ENCODE measurements at regions not wholly inside any gene's neighbourhood (a gene's known extent, or its start where the extent isn't known, plus 50 kb on each side); places are given as distances from the start of the nearest gene placed in this dataset.

DNA sequence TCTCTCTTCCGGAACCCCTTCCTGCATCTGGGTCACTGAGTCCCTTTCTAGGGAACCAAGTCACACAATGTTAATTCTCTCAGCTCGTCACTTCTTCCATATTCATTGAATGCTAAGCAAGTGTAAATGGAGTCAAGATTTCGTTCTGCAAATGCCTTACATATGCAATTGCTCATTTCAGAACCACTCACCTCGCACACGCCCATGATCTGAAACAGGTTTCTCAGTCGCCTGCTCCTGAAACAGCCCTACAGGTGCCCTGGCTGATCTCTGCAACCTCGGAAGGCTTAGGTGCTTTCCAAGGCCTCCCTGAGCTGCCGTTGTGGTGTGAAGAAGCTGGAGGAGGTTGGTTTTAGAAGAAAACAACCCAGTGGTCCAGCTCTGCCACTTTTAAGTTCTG is 100.8 kb upstream of the MSX1 start:
- peaks cover 0 to 17% (median 13%) of the 10 kb centered on the region in 4 experiments for H3K4me1 ChIP-seq (ENCODE audit: control extremely low read depth in 1 of 4, control insufficient read depth in 4 of 4, insufficient read depth in 4 of 4, low read length in 3 of 4)
- H3K36me3 ChIP-seq (ENCODE audit: control insufficient read depth in 4 of 4, insufficient read depth in 4 of 4, low read length in 3 of 4), result no peaks in the 10 kb centered on the region
- H3K27ac ChIP-seq (ENCODE audit: insufficient read depth in 1 of 2, low read depth in 1 of 2, low read length in 2 of 2, poor library complexity in 1 of 2, severe bottlenecking in 2 of 2), result no peak overlapping the region
- peaks cover 2 to 33% (median 17%) of the 10 kb centered on the region in 5 experiments for H3K27me3 ChIP-seq (replicated peaks in 2 of 5; ENCODE audit: control insufficient read depth in 4 of 5, insufficient read depth in 5 of 5, low read length in 4 of 5)
- H3K9me3 ChIP-seq (ENCODE audit: control extremely low read depth in 1 of 5, control insufficient read depth in 4 of 5, insufficient read depth in 2 of 5, low read depth in 1 of 5, low read length in 4 of 5), result no peaks in the 10 kb centered on the region
- ChIA-PET CTCF (interaction anchor here (0.6 kb wide), 1 partner anchor 85 kb away, joined by 4 read pairs; no protein-coding TSS in a partner anchor), POLR2A (no interaction called here)
- no peak overlapping the region for H3K4me3 ChIP-seq (ENCODE audit: control insufficient read depth in 1 of 7, extremely low read depth in 1 of 7, insufficient read depth in 4 of 7, low read depth in 2 of 7, low read length in 6 of 7)
- DNase-seq, result no peak
- 97% methylated on average over 3 of the region's 8 CpGs for WGBS (ENCODE audit: insufficient coverage)

DNA sequence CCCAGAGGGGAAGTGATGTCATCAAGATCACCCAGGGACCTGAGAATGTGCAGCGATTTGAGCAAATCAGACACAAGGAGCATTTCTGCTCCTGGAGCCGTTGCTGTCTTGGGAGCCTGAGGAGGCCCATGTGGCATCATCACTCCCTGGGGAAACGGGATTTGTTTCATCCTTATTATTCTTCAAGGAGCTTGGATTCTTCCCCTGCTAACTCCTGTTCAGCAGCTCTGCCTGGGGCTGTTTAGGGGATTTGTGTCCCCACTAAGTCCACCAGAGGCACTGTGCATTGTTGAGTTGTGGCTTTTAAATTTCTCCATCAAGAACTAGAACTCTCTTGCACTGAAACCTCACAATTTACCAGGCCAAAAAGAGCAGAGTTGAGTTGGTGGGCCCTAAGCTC is 104.2 kb upstream of the MSX1 start:
- DNase-seq, result no peak
- no peaks in the 10 kb centered on the region for H3K36me3 ChIP-seq (ENCODE audit: control insufficient read depth in 4 of 4, insufficient read depth in 4 of 4, low read length in 3 of 4)
- CTCF ChIA-PET, result no interaction called here
- no peak overlapping the region for H3K27ac ChIP-seq (ENCODE audit: insufficient read depth in 1 of 2, low read depth in 1 of 2, low read length in 2 of 2, poor library complexity in 1 of 2, severe bottlenecking in 2 of 2)
- H3K9me3 ChIP-seq (ENCODE audit: control extremely low read depth in 1 of 5, control insufficient read depth in 4 of 5, insufficient read depth in 2 of 5, low read depth in 1 of 5, low read length in 4 of 5), result no peaks in the 10 kb centered on the region
- no peaks in the 10 kb centered on the region for H3K4me1 ChIP-seq (ENCODE audit: control extremely low read depth in 1 of 4, control insufficient read depth in 4 of 4, insufficient read depth in 4 of 4, low read length in 3 of 4)
- POLR2A ChIA-PET, result no interaction called here
- peaks cover 2 to 60% (median 17%) of the 10 kb centered on the region in 5 experiments for H3K27me3 ChIP-seq (replicated peaks in 2 of 5; ENCODE audit: control insufficient read depth in 4 of 5, insufficient read depth in 5 of 5, low read length in 4 of 5)
- WGBS (ENCODE audit: insufficient coverage), result 100% methylated on average over 2 of the region's 3 CpGs
- H3K4me3 ChIP-seq (ENCODE audit: control insufficient read depth in 1 of 7, extremely low read depth in 1 of 7, insufficient read depth in 4 of 7, low read depth in 2 of 7, low read length in 6 of 7), result no peak overlapping the region

DNA sequence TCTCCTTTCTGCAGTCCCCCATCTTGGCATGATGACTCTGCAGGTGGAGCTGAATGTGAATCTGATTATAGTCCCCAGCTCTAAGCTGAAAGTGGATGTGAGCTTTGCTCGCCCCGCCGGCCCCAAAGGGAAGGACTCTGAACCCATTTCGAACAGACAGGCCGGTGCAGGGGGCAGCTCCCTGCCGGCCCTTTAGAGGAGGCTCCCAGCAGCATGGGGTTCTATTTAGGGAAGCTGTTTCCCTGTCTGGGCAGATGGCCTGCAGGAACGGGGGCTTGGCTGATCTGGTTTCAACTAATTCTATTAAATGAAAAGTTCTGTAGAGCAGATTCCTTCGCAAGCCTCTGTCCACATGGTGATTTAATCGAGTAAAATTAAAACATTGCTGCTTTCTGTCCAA is 104.8 kb upstream of the MSX1 start:
- no peak overlapping the region for H3K4me3 ChIP-seq (ENCODE audit: control insufficient read depth in 1 of 7, extremely low read depth in 1 of 7, insufficient read depth in 4 of 7, low read depth in 2 of 7, low read length in 6 of 7)
- POLR2A ChIA-PET, result no interaction called here

DNA sequence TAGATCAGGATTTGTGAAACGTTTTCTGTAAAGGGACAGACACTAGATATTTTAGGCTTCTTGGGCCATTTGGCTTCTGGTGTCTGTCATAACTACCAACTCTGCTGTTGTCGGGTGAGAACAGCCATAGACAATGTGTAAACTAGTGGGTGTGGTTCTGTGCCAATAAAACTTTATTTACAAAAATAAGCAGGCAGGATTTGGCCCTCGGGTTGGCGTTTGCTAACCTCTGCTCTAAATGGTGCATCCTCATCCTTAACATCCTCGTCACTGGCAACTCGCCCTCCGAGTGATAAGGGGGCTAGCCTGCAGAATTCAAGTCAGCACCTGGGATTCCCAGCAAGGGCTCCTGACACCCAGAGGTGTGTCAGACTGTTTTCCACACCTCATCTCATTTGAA is 105.8 kb upstream of the MSX1 start:
- Histone ChIP-seq H3K36me3 (ENCODE audit: control insufficient read depth in 4 of 4, insufficient read depth in 4 of 4, low read length in 3 of 4) (no peaks in the 10 kb centered on the region), H3K4me1 (ENCODE audit: control extremely low read depth in 1 of 4, control insufficient read depth in 4 of 4, insufficient read depth in 4 of 4, low read length in 3 of 4) (no peaks in the 10 kb centered on the region), H3K9me3 (ENCODE audit: control extremely low read depth in 1 of 5, control insufficient read depth in 4 of 5, insufficient read depth in 2 of 5, low read depth in 1 of 5, low read length in 4 of 5) (no peaks in the 10 kb centered on the region), H3K4me3 (ENCODE audit: control insufficient read depth in 1 of 7, extremely low read depth in 1 of 7, insufficient read depth in 4 of 7, low read depth in 2 of 7, low read length in 6 of 7) (no peak overlapping the region), H3K27ac (ENCODE audit: insufficient read depth in 1 of 2, low read depth in 1 of 2, low read length in 2 of 2, poor library complexity in 1 of 2, severe bottlenecking in 2 of 2) (no peak overlapping the region), H3K27me3 (replicated peaks in 2 of 5; ENCODE audit: control insufficient read depth in 4 of 5, insufficient read depth in 5 of 5, low read length in 4 of 5) (peaks cover 2 to 62% (median 15%) of the 10 kb centered on the region in 5 experiments)
- WGBS (ENCODE audit: insufficient coverage), result 51% methylated on average over 6 of the region's 7 CpGs
- ChIA-PET POLR2A (no interaction called here), CTCF (interaction anchor here (1.1 kb wide), 1 partner anchor 9 kb away, joined by 3 read pairs; no protein-coding TSS in a partner anchor)
- no peak for DNase-seq

More for the DNA sequence above, 104.8 kb upstream of the MSX1 start:
- H3K27me3 ChIP-seq (replicated peaks in 2 of 5; ENCODE audit: control insufficient read depth in 4 of 5, insufficient read depth in 5 of 5, low read length in 4 of 5), result peaks cover 2 to 62% (median 15%) of the 10 kb centered on the region in 5 experiments
- no peak overlapping the region for H3K27ac ChIP-seq (ENCODE audit: insufficient read depth in 1 of 2, low read depth in 1 of 2, low read length in 2 of 2, poor library complexity in 1 of 2, severe bottlenecking in 2 of 2)
- H3K36me3 ChIP-seq (ENCODE audit: control insufficient read depth in 4 of 4, insufficient read depth in 4 of 4, low read length in 3 of 4), result no peaks in the 10 kb centered on the region
- H3K4me1 ChIP-seq (ENCODE audit: control extremely low read depth in 1 of 4, control insufficient read depth in 4 of 4, insufficient read depth in 4 of 4, low read length in 3 of 4), result no peaks in the 10 kb centered on the region
- CTCF ChIA-PET, result no interaction called here
- 57% methylated on average over 9 of the region's 9 CpGs for WGBS (ENCODE audit: insufficient coverage)
- no peaks in the 10 kb centered on the region for H3K9me3 ChIP-seq (ENCODE audit: control extremely low read depth in 1 of 5, control insufficient read depth in 4 of 5, insufficient read depth in 2 of 5, low read depth in 1 of 5, low read length in 4 of 5)
- no peak for DNase-seq

DNA sequence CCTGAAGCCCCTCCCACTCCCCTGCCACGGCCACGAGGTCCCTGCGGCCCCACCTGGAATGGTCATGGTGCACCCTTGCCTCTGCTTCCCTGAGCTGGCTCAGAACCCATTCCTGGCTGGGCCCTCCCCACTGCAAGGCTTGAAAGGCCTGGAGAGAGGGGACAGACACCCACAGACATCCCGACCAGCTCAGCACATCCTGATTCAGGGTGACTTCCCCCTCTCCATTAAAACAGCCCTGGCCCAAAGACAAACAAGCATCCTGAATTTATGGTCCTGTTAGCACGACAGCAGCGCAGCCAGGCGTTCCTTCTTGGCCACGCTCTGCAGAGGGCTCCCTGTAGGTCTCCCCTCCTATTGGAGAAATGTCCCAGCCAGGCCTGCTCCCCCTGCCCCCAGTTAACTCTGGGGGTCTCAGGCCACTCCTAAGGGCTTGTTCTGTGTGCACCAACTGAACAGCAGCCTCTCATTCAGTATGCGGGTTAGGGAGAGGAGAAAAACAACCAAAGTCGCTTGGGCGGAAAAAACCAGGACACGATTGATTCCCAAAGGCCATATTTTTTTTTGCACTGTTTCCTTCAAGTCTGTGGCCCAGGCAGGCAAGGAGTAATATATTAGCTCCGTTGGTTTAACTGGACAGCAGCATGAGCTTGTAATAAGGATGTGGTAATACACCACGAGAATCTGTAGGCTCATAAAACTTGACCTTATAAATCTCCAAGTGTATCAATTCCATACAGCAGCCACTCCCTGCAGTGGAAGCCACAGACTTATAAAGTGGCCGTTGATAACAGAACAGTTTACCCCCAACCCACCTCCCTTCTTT is 106.7 kb upstream of the MSX1 start:
- no peak for DNase-seq
- Histone ChIP-seq H3K9me3 (ENCODE audit: control extremely low read depth in 1 of 5, control insufficient read depth in 4 of 5, insufficient read depth in 2 of 5, low read depth in 1 of 5, low read length in 4 of 5) (peaks cover 0 to 2% (median 0%) of the 10 kb centered on the region in 5 experiments), H3K36me3 (ENCODE audit: control insufficient read depth in 4 of 4, insufficient read depth in 4 of 4, low read length in 3 of 4) (no peaks in the 10 kb centered on the region), H3K4me3 (ENCODE audit: control insufficient read depth in 1 of 7, extremely low read depth in 1 of 7, insufficient read depth in 4 of 7, low read depth in 2 of 7, low read length in 6 of 7) (no peak overlapping the region), H3K4me1 (ENCODE audit: control extremely low read depth in 1 of 4, control insufficient read depth in 4 of 4, insufficient read depth in 4 of 4, low read length in 3 of 4) (no peaks in the 10 kb centered on the region), H3K27ac (ENCODE audit: insufficient read depth in 1 of 2, low read depth in 1 of 2, low read length in 2 of 2, poor library complexity in 1 of 2, severe bottlenecking in 2 of 2) (no peak overlapping the region), H3K27me3 (replicated peaks in 2 of 5; ENCODE audit: control insufficient read depth in 4 of 5, insufficient read depth in 5 of 5, low read length in 4 of 5) (peaks cover 2 to 62% (median 15%) of the 10 kb centered on the region in 5 experiments)
- ChIA-PET POLR2A (no interaction called here), CTCF (interaction anchor here (1.1 kb wide), 1 partner anchor 10 kb away, joined by 3 read pairs; no protein-coding TSS in a partner anchor)
- 32% methylated on average over 12 of the region's 15 CpGs for WGBS (ENCODE audit: insufficient coverage)

DNA sequence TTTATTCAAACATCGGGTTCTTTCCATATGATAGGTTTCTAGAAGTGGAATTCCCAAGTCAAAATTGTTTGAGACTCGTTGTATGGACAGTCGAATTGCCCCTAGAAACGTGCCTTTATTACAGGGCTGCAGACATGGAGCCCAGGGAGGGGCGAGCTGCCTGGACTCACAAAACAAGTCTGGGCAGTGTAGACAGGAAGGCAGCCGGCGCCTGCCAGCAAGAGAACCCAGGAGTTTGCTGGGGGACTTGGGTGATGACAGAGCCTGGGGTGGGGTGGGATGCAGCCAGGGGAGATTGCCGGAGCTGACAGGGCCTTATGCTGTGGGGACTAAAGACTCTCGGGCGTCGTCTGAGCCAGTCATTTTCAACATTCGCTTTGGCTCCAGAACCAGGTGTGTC is 107.4 kb upstream of the MSX1 start:
- 80% methylated on average over 10 of the region's 12 CpGs for WGBS (ENCODE audit: insufficient coverage)
- CTCF ChIA-PET, result no interaction called here

DNA sequence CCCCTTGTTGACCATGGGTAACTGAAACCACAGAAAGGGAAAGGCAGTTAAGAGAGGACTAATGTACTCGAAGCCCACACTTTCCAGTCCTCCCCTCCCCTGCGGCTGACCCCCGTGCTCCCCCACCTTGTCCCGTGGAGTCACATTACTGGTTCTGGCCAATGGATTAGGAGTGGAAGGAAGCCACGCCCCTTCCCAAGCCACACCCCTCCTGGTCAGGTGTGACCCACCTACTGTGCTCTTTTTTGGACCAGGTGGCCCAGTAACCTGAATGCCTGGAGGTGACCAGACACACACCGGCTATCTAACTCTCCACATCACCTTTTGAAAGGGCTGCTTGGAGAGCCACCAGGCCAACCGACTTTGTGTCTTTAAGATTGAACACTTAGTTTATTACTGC is 109.3 kb upstream of the MSX1 start:
- DNase-seq, result no peak
- H3K36me3 ChIP-seq (ENCODE audit: control insufficient read depth in 4 of 4, insufficient read depth in 4 of 4, low read length in 3 of 4), result no peaks in the 10 kb centered on the region
- CTCF ChIA-PET, result no interaction called here
- H3K9me3 ChIP-seq (ENCODE audit: control extremely low read depth in 1 of 5, control insufficient read depth in 4 of 5, insufficient read depth in 2 of 5, low read depth in 1 of 5, low read length in 4 of 5), result peaks cover 0 to 20% (median 4%) of the 10 kb centered on the region in 5 experiments
- no peak overlapping the region for H3K27ac ChIP-seq (ENCODE audit: insufficient read depth in 1 of 2, low read depth in 1 of 2, low read length in 2 of 2, poor library complexity in 1 of 2, severe bottlenecking in 2 of 2)
- 80% methylated on average over 6 of the region's 7 CpGs for WGBS (ENCODE audit: insufficient coverage)
- H3K27me3 ChIP-seq (replicated peaks in 2 of 5; ENCODE audit: control insufficient read depth in 4 of 5, insufficient read depth in 5 of 5, low read length in 4 of 5), result peaks cover 0 to 50% (median 11%) of the 10 kb centered on the region in 5 experiments
- POLR2A ChIA-PET, result no interaction called here
- H3K4me3 ChIP-seq (ENCODE audit: control insufficient read depth in 1 of 7, extremely low read depth in 1 of 7, insufficient read depth in 4 of 7, low read depth in 2 of 7, low read length in 6 of 7), result no peak overlapping the region
- no peaks in the 10 kb centered on the region for H3K4me1 ChIP-seq (ENCODE audit: control extremely low read depth in 1 of 4, control insufficient read depth in 4 of 4, insufficient read depth in 4 of 4, low read length in 3 of 4)

More for the DNA sequence above, 107.4 kb upstream of the MSX1 start:
- no peak overlapping the region for H3K27ac ChIP-seq (ENCODE audit: insufficient read depth in 1 of 2, low read depth in 1 of 2, low read length in 2 of 2, poor library complexity in 1 of 2, severe bottlenecking in 2 of 2)
- POLR2A ChIA-PET, result no interaction called here
- no peaks in the 10 kb centered on the region for H3K4me1 ChIP-seq (ENCODE audit: control extremely low read depth in 1 of 4, control insufficient read depth in 4 of 4, insufficient read depth in 4 of 4, low read length in 3 of 4)
- H3K9me3 ChIP-seq (ENCODE audit: control extremely low read depth in 1 of 5, control insufficient read depth in 4 of 5, insufficient read depth in 2 of 5, low read depth in 1 of 5, low read length in 4 of 5), result peaks cover 0 to 9% (median 0%) of the 10 kb centered on the region in 5 experiments
- no peaks in the 10 kb centered on the region for H3K36me3 ChIP-seq (ENCODE audit: control insufficient read depth in 4 of 4, insufficient read depth in 4 of 4, low read length in 3 of 4)
- H3K4me3 ChIP-seq (ENCODE audit: control insufficient read depth in 1 of 7, extremely low read depth in 1 of 7, insufficient read depth in 4 of 7, low read depth in 2 of 7, low read length in 6 of 7), result no peak overlapping the region
- H3K27me3 ChIP-seq (replicated peaks in 2 of 5; ENCODE audit: control insufficient read depth in 4 of 5, insufficient read depth in 5 of 5, low read length in 4 of 5), result peaks cover 2 to 58% (median 15%) of the 10 kb centered on the region in 5 experiments
- no peak for DNase-seq
